ENCODE measurements at regions not wholly inside any gene's neighbourhood (a gene's known extent, or its start where the extent isn't known, plus 50 kb on each side); places are given as distances from the start of the nearest gene placed in this dataset.

- ChIA-PET POLR2A (no interaction called here), CTCF (interaction anchor here (1.5 kb wide), 1 partner anchor 328 kb away, joined by 5 read pairs; no protein-coding TSS in a partner anchor)
- no peaks in the 10 kb centered on the region for H3K79me2 ChIP-seq (ENCODE audit: control insufficient read depth, insufficient read depth, low read length)
- DNase-seq (ENCODE audit: low read depth, low spot score) (no peak), FAIRE-seq (no peak)
- H3K4me3 ChIP-seq (replicated peaks in 1 of 3; ENCODE audit: insufficient read depth in 1 of 3, low read depth in 1 of 3, low read length in 3 of 3), result no peak overlapping the region
- dilution Hi-C loops (cut with MboI; ENCODE audit: extremely low pct_ligation_motif_present, low sequenced_read_pairs), result no loop called here
- intact Hi-C loops (cut with micrococcal nuclease), result no loop called here
- H3K9me3 ChIP-seq (replicated peaks; ENCODE audit: control insufficient read depth, insufficient read depth, low read length), result no peaks in the 10 kb centered on the region
- H2AFZ ChIP-seq (ENCODE audit: low read depth, low read length), result no peak overlapping the region
- H4K20me1 ChIP-seq (replicated peaks; ENCODE audit: control insufficient read depth, extremely low read depth, insufficient read depth, low read length), result no peaks in the 10 kb centered on the region
- no peaks in the 10 kb centered on the region for H3K9me1 ChIP-seq (replicated peaks; ENCODE audit: control insufficient read depth, extremely low read depth, insufficient read depth, low read length)
- no peaks in the 10 kb centered on the region for H3K27me3 ChIP-seq (ENCODE audit: control insufficient read depth in 2 of 2, insufficient read depth in 2 of 2, low read length in 2 of 2)
- no peaks in the 10 kb centered on the region for H3K36me3 ChIP-seq (ENCODE audit: control insufficient read depth in 2 of 2, extremely low read depth in 1 of 2, insufficient read depth in 2 of 2, low read length in 2 of 2)
- BruUV-seq (replicated peaks), result no TSS peak
- H3K27ac ChIP-seq (ENCODE audit: insufficient read depth, low read depth, low read length), result no peak overlapping the region
- peaks cover 16% of the 10 kb centered on the region for H3K4me1 ChIP-seq (ENCODE audit: control insufficient read depth, extremely low read depth, insufficient read depth, low read length)
- no peak overlapping the region for H3K9ac ChIP-seq (replicated peaks; ENCODE audit: extremely low read depth, insufficient read depth, low read length)
- H3K4me2 ChIP-seq (ENCODE audit: insufficient read depth, low read length), result no peak overlapping the region
- TF ChIP-seq CTCF (IDR thresholded peaks at IDR 0.05; ENCODE audit: extremely low read depth in 1 of 2, insufficient read depth in 1 of 2, low read depth in 1 of 2, low read length in 2 of 2) (no peak), JUN (IDR thresholded peaks at IDR 0.05; ENCODE audit: borderline replicate concordance, insufficient read depth, insufficient read length, low read depth) (no peak)
Measured at GRCh38 chr10:83542774-83543411, 596.4 kb upstream of the GHITM start.

DNA sequence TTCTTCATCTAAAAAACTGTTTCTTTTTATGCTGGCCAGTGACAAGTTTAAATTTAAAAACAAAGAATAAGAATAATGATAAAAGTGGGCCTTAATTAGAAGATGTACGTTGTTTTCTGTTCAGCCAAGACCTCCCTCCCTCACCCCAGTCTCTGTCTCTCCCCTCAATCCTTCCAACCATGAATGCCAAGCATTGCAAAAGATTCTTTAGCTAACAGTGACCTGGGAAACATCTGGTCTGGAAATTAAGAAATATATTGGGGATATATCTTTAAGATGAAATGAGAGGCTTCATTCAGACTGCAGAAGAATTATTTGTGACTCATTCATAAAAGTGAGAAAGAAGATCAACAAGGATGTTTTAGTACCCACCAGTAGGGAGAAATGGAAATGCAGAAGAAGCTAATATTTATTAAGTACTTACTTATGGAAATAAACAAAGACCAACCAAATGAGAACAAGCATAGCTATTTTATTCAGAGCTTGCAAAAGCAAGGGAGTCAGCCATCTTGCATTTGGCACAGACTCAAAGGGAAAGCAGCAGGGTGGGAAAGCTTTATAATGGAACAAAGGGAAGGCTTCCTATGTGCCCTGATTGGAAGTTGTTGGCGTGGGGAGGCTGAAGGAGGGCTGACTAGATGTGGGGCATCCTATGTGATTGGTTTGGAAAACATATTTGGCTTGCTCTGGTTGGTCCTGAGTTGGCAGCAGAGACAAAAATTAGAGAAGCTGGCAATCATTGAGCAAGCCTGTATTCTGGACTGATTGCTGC, 595.4 kb upstream of the GHITM start:
- TF ChIP-seq FOS (IDR thresholded peaks at IDR 0.05; ENCODE audit: borderline replicate concordance, insufficient read depth, low read length) (no peak), MAX (IDR thresholded peaks at IDR 0.05; ENCODE audit: insufficient read depth, insufficient read length) (no peak), MYC (IDR thresholded peaks at IDR 0.05; ENCODE audit: low read depth, low read length) (no peak), POLR2A (IDR thresholded peaks at IDR 0.05; ENCODE audit: low read depth, low read length) (no peak)
- H3K27me3 ChIP-seq (ENCODE audit: control insufficient read depth in 2 of 2, insufficient read depth in 2 of 2, low read length in 2 of 2), result no peaks in the 10 kb centered on the region
- dilution Hi-C loops (cut with MboI; ENCODE audit: extremely low pct_ligation_motif_present, low sequenced_read_pairs) (no loop called here), intact Hi-C loops (cut with micrococcal nuclease) (no loop called here)
- CTCF ChIA-PET, result interaction anchor here (1.5 kb wide), 1 partner anchor 327 kb away, joined by 5 read pairs; no protein-coding TSS in a partner anchor
- H3K9me3 ChIP-seq (replicated peaks; ENCODE audit: control insufficient read depth, insufficient read depth, low read length), result no peaks in the 10 kb centered on the region
- peak; percentile 16 for DNase-seq (ENCODE audit: low read depth, low spot score)
- no peaks in the 10 kb centered on the region for H3K9me1 ChIP-seq (replicated peaks; ENCODE audit: control insufficient read depth, extremely low read depth, insufficient read depth, low read length)
- no peak overlapping the region for H3K4me3 ChIP-seq (replicated peaks in 1 of 3; ENCODE audit: insufficient read depth in 1 of 3, low read depth in 1 of 3, low read length in 3 of 3)
- no peaks in the 10 kb centered on the region for H3K79me2 ChIP-seq (ENCODE audit: control insufficient read depth, insufficient read depth, low read length)
- no peak overlapping the region for H3K9ac ChIP-seq (replicated peaks; ENCODE audit: extremely low read depth, insufficient read depth, low read length)
- no TSS peak for BruUV-seq (replicated peaks)
- no peaks in the 10 kb centered on the region for H4K20me1 ChIP-seq (replicated peaks; ENCODE audit: control insufficient read depth, extremely low read depth, insufficient read depth, low read length)
- POLR2A ChIA-PET, result no interaction called here
- no peaks in the 10 kb centered on the region for H3K36me3 ChIP-seq (ENCODE audit: control insufficient read depth in 2 of 2, extremely low read depth in 1 of 2, insufficient read depth in 2 of 2, low read length in 2 of 2)
- no peak overlapping the region for H2AFZ ChIP-seq (ENCODE audit: low read depth, low read length)
- H3K4me1 ChIP-seq (ENCODE audit: control insufficient read depth, extremely low read depth, insufficient read depth, low read length), result peaks cover 16% of the 10 kb centered on the region
- no peak for FAIRE-seq
- H3K4me2 ChIP-seq (ENCODE audit: insufficient read depth, low read length), result no peak overlapping the region
- H3K27ac ChIP-seq (ENCODE audit: insufficient read depth, low read depth, low read length), result no peak overlapping the region

All from endothelial cell of umbilical vein (primary cell).